Activated naive CD8-positive, alpha-beta T cell treated with anti-CD3 and anti-CD28 coated beads, Interleukin-2, amount 50 U/mL, for 24 hours (primary cell): ENCODE measurements at regions not wholly inside any gene's neighbourhood (a gene's known extent, or its start where the extent isn't known, plus 50 kb on each side); places are given as distances from the start of the nearest gene placed in this dataset.
"Not testable (repeated sequence)": the region's sequence is repeated elsewhere in the genome, so short reads cannot be mapped to it uniquely, and the experiment has no call there.

Source experiments
- ATAC-seq: fragments of 150-1000 bp; cut with Tn5 transposase; one replicate; pipeline ENCODE4 v1.10.0; 2021
- DNase-seq: peaks from one replicate; pipeline ENCODE4 v3.0.0; 2021
- H3K27ac Mint-ChIP-seq: one replicate; pipeline ENCODE4 v1.8.0; 2021; ENCODE audit warnings: mild to moderate bottlenecking, mixed read lengths
- H3K27me3 Mint-ChIP-seq: one replicate; pipeline ENCODE4 v1.8.0; 2021; ENCODE audit warnings: mixed read lengths
- H3K36me3 Mint-ChIP-seq: one replicate; pipeline ENCODE4 v1.8.0; 2021; ENCODE audit warnings: low read depth, mixed read lengths
- H3K4me1 Mint-ChIP-seq: one replicate; pipeline ENCODE4 v1.8.0; 2021; ENCODE audit warnings: mixed read lengths
- H3K4me3 Mint-ChIP-seq: one replicate; pipeline ENCODE4 v1.8.0; 2021; ENCODE audit warnings: mild to moderate bottlenecking, moderate library complexity, mixed read lengths
- H3K9me3 Mint-ChIP-seq: one replicate; pipeline ENCODE4 v1.8.0; 2021; ENCODE audit warnings: mixed read lengths

GRCh38 chr17:30677550-30678249, 146.8 kb downstream of the CRLF3 start:
- ATAC-seq, result no peak
- no peaks in the 10 kb centered on the region for H3K4me1 Mint-ChIP-seq
- no peak overlapping the region for H3K4me3 Mint-ChIP-seq
- DNase-seq, result no peak
- H3K36me3 Mint-ChIP-seq, result peaks cover 2% of the 10 kb centered on the region
- H3K27me3 Mint-ChIP-seq, result peaks cover 2% of the 10 kb centered on the region
- peaks cover 11% of the 10 kb centered on the region for H3K9me3 Mint-ChIP-seq
- H3K27ac Mint-ChIP-seq, result no peak overlapping the region

GRCh38 chr17:30675777-30676492, 148.6 kb downstream of the CRLF3 start:
- peaks cover 11% of the 10 kb centered on the region for H3K9me3 Mint-ChIP-seq
- not testable (repeated sequence) for H3K27me3 Mint-ChIP-seq, ATAC-seq, H3K27ac Mint-ChIP-seq, DNase-seq, H3K4me3 Mint-ChIP-seq, H3K36me3 Mint-ChIP-seq, H3K4me1 Mint-ChIP-seq

GRCh38 chr17:30669217-30669649, 155.3 kb downstream of the CRLF3 start:
- not testable (repeated sequence) for DNase-seq, H3K4me3 Mint-ChIP-seq, H3K9me3 Mint-ChIP-seq, H3K27ac Mint-ChIP-seq, H3K36me3 Mint-ChIP-seq, H3K4me1 Mint-ChIP-seq, H3K27me3 Mint-ChIP-seq
- peak; percentile 20 for ATAC-seq

GRCh38 chr17:30668360-30669181, 155.9 kb downstream of the CRLF3 start:
- not testable (repeated sequence) for ATAC-seq, H3K27me3 Mint-ChIP-seq, H3K36me3 Mint-ChIP-seq, H3K27ac Mint-ChIP-seq, H3K4me3 Mint-ChIP-seq, H3K4me1 Mint-ChIP-seq, DNase-seq, H3K9me3 Mint-ChIP-seq

- H3K4me1 Mint-ChIP-seq, ATAC-seq, H3K9me3 Mint-ChIP-seq, H3K36me3 Mint-ChIP-seq, H3K27me3 Mint-ChIP-seq, H3K4me3 Mint-ChIP-seq, H3K27ac Mint-ChIP-seq, DNase-seq: not testable (repeated sequence)
Measured at GRCh38 chr17:30667657-30668359, 156.7 kb downstream of the CRLF3 start.

GRCh38 chr17:30666838-30667656, 157.4 kb downstream of the CRLF3 start:
- not testable (repeated sequence) for H3K4me3 Mint-ChIP-seq, H3K4me1 Mint-ChIP-seq, H3K27ac Mint-ChIP-seq, DNase-seq, ATAC-seq, H3K36me3 Mint-ChIP-seq, H3K9me3 Mint-ChIP-seq, H3K27me3 Mint-ChIP-seq

GRCh38 chr17:30663727-30664455, 160.6 kb downstream of the CRLF3 start:
- H3K27me3 Mint-ChIP-seq, H3K4me1 Mint-ChIP-seq, ATAC-seq, H3K9me3 Mint-ChIP-seq, H3K27ac Mint-ChIP-seq, DNase-seq, H3K36me3 Mint-ChIP-seq, H3K4me3 Mint-ChIP-seq: not testable (repeated sequence)

- H3K27me3 Mint-ChIP-seq, result not testable (repeated sequence)
Measured at GRCh38 chr17:30657148-30657547, 167.3 kb downstream of the CRLF3 start.

GRCh38 chr17:30653038-30653437, 171.5 kb downstream of the CRLF3 start:
- H3K27me3 Mint-ChIP-seq, DNase-seq, ATAC-seq, H3K4me1 Mint-ChIP-seq, H3K27ac Mint-ChIP-seq, H3K9me3 Mint-ChIP-seq, H3K36me3 Mint-ChIP-seq, H3K4me3 Mint-ChIP-seq: not testable (repeated sequence)

More at GRCh38 chr17:30657148-30657547, 167.3 kb downstream of the CRLF3 start:
- H3K4me1 Mint-ChIP-seq, H3K36me3 Mint-ChIP-seq, H3K9me3 Mint-ChIP-seq, DNase-seq, ATAC-seq, H3K27ac Mint-ChIP-seq, H3K4me3 Mint-ChIP-seq: not testable (repeated sequence)

- not testable (repeated sequence) for H3K36me3 Mint-ChIP-seq, ATAC-seq, H3K4me1 Mint-ChIP-seq, DNase-seq, H3K4me3 Mint-ChIP-seq, H3K9me3 Mint-ChIP-seq, H3K27ac Mint-ChIP-seq, H3K27me3 Mint-ChIP-seq
Measured at GRCh38 chr17:30650149-30650548, 172.9 kb downstream of the GOSR1 start.

- H3K27ac Mint-ChIP-seq, H3K4me3 Mint-ChIP-seq, H3K4me1 Mint-ChIP-seq, DNase-seq, ATAC-seq, H3K36me3 Mint-ChIP-seq, H3K27me3 Mint-ChIP-seq, H3K9me3 Mint-ChIP-seq: not testable (repeated sequence)
Measured at GRCh38 chr17:30648015-30648620, 170.9 kb downstream of the GOSR1 start.

GRCh38 chr17:30645875-30646274, 168.7 kb downstream of the GOSR1 start:
- DNase-seq, H3K36me3 Mint-ChIP-seq, ATAC-seq, H3K27ac Mint-ChIP-seq, H3K27me3 Mint-ChIP-seq, H3K4me3 Mint-ChIP-seq, H3K9me3 Mint-ChIP-seq, H3K4me1 Mint-ChIP-seq: not testable (repeated sequence)

- ATAC-seq, result peak; percentile 77
- H3K36me3 Mint-ChIP-seq, H3K4me1 Mint-ChIP-seq, H3K27me3 Mint-ChIP-seq, H3K27ac Mint-ChIP-seq, DNase-seq, H3K4me3 Mint-ChIP-seq, H3K9me3 Mint-ChIP-seq: not testable (repeated sequence)
Measured at GRCh38 chr17:30644713-30645112, 167.5 kb downstream of the GOSR1 start.
